ENCODE measurements at regions not wholly inside any gene's neighbourhood (a gene's known extent, or its start where the extent isn't known, plus 50 kb on each side); places are given as distances from the start of the nearest gene placed in this dataset.

DNA sequence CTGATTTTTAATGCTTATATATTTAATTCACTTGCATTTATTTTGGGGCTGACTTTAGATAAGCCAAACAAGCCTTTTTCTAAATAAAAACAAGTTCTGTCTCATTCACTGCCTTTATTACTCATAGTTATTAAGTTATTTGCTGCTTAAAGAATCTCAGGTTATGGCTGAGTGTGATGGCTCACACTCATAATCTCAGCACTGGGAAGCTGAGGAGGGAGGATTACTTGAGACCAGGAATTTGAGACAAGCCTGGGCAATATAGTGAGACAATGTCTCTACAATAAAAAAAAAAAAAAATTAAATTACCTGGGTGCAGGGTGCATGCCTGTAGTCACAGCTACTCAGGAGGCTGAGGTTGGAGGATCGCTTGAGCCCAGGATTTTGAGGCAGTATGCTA lies 85.0 kb upstream of the MAN2A1 start:
- TF ChIP-seq, protein P1, sequence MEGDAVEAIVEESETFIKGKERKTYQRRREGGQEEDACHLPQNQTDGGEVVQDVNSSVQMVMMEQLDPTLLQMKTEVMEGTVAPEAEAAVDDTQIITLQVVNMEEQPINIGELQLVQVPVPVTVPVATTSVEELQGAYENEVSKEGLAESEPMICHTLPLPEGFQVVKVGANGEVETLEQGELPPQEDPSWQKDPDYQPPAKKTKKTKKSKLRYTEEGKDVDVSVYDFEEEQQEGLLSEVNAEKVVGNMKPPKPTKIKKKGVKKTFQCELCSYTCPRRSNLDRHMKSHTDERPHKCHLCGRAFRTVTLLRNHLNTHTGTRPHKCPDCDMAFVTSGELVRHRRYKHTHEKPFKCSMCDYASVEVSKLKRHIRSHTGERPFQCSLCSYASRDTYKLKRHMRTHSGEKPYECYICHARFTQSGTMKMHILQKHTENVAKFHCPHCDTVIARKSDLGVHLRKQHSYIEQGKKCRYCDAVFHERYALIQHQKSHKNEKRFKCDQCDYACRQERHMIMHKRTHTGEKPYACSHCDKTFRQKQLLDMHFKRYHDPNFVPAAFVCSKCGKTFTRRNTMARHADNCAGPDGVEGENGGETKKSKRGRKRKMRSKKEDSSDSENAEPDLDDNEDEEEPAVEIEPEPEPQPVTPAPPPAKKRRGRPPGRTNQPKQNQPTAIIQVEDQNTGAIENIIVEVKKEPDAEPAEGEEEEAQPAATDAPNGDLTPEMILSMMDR (IDR thresholded peaks at IDR 0.05; ENCODE audit: insufficient read depth, low read length), result no peak
- TF ChIP-seq POLR2AphosphoS5 (IDR thresholded peaks at IDR 0.05; ENCODE audit: low read depth), result no peak
- TF ChIP-seq GABPA (IDR thresholded peaks at IDR 0.05; ENCODE audit: low read depth), result no peak
- TF ChIP-seq, protein P2, sequence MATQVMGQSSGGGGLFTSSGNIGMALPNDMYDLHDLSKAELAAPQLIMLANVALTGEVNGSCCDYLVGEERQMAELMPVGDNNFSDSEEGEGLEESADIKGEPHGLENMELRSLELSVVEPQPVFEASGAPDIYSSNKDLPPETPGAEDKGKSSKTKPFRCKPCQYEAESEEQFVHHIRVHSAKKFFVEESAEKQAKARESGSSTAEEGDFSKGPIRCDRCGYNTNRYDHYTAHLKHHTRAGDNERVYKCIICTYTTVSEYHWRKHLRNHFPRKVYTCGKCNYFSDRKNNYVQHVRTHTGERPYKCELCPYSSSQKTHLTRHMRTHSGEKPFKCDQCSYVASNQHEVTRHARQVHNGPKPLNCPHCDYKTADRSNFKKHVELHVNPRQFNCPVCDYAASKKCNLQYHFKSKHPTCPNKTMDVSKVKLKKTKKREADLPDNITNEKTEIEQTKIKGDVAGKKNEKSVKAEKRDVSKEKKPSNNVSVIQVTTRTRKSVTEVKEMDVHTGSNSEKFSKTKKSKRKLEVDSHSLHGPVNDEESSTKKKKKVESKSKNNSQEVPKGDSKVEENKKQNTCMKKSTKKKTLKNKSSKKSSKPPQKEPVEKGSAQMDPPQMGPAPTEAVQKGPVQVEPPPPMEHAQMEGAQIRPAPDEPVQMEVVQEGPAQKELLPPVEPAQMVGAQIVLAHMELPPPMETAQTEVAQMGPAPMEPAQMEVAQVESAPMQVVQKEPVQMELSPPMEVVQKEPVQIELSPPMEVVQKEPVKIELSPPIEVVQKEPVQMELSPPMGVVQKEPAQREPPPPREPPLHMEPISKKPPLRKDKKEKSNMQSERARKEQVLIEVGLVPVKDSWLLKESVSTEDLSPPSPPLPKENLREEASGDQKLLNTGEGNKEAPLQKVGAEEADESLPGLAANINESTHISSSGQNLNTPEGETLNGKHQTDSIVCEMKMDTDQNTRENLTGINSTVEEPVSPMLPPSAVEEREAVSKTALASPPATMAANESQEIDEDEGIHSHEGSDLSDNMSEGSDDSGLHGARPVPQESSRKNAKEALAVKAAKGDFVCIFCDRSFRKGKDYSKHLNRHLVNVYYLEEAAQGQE (IDR thresholded peaks at IDR 0.05; ENCODE audit: insufficient replicate concordance, low read depth), result no peak
- TF ChIP-seq SPI1 (IDR thresholded peaks at IDR 0.05; ENCODE audit: borderline replicate concordance, low read depth), result no peak

Data from HL-60 (cell line).